T-cell (primary cell): ENCODE measurements at regions not wholly inside any gene's neighbourhood (a gene's known extent, or its start where the extent isn't known, plus 50 kb on each side); places are given as distances from the start of the nearest gene placed in this dataset.
"Not testable (repeated sequence)": the region's sequence is repeated elsewhere in the genome, so short reads cannot be mapped to it uniquely, and the experiment has no call there.

Experiments used
- ATAC-seq, 4 experiments: fragments of 200-7000 bp in 3 of 4; fragments of 150-1000 bp in 1 of 4; cut with Tn5 transposase; replicated peaks in 1 of 4; 1 replicate in 3 of 4; 2 replicates in 1 of 4; pipeline ENCODE4 v1.10.0; 2021; ENCODE audit warnings: moderate library complexity in 3 of 4, mild to moderate bottlenecking in 2 of 4, moderate number of reproducible peaks in 1 of 4
- CTCF ChIA-PET, 2 donors: fragments of 300-600 bp; sonication (Branson Sonifier 250); formaldehyde crosslinking; loops; one replicate each; lab custom pipeline; 2022; ENCODE audit warnings: antibody characterized with exemption in 2 of 2; lab: Charles Lee
- POLR2A ChIA-PET, 2 donors: fragments of 300-600 bp; sonication (Branson Sonifier 250); formaldehyde crosslinking; loops; one replicate each; lab custom pipeline; 2022; ENCODE audit warnings: antibody characterized with exemption in 2 of 2; lab: Charles Lee
- DNase-seq, 35 experiments: peaks; one replicate each; pipeline versions ENCODE4 v3.0.0 to v3.0.0-alpha.2; 2013 to 2023
- H3K27ac ChIP-seq: one replicate; pipeline ENCODE4 v1.5.1; 2013; ENCODE audit warnings: low read length
- H3K27me3 ChIP-seq, 2 experiments: replicated peaks in 1 of 2; 1 replicate in 1 of 2; 2 replicates in 1 of 2; pipeline versions ENCODE4 v1.6.1 to v1.7.0; 2013; ENCODE audit warnings: low read length in 1 of 2, mixed read lengths in 1 of 2; ENCODE audit not compliant: control insufficient read depth in 2 of 2, insufficient read depth in 2 of 2; ENCODE audit errors: extremely low read depth in 1 of 2
- H3K36me3 ChIP-seq, 2 donors: 1 replicate in 1 of 2; 2 replicates in 1 of 2; pipeline versions ENCODE4 v1.6.1 to v1.7.0; 2013; ENCODE audit warnings: low read length in 1 of 2; ENCODE audit not compliant: control insufficient read depth in 2 of 2, insufficient read depth in 1 of 2; ENCODE audit errors: extremely low read depth in 1 of 2
- H3K4me1 ChIP-seq, 2 experiments: 1 replicate in 1 of 2; 2 replicates in 1 of 2; pipeline versions ENCODE4 v1.6.1 to v1.7.0; 2013; ENCODE audit warnings: low read length in 2 of 2, mixed read lengths in 1 of 2; ENCODE audit not compliant: insufficient read depth in 2 of 2, control insufficient read depth in 1 of 2; ENCODE audit errors: extremely low read depth in 1 of 2
- H3K4me3 ChIP-seq, 2 donors: 1 replicate in 1 of 2; 2 replicates in 1 of 2; pipeline versions ENCODE4 v1.5.1 to v1.7.0; 2013; ENCODE audit warnings: mild to moderate bottlenecking in 2 of 2, low read length in 1 of 2, moderate library complexity in 1 of 2; ENCODE audit not compliant: control insufficient read depth in 1 of 2; ENCODE audit errors: extremely low read depth in 1 of 2
- H3K9me3 ChIP-seq: 2 replicates; pipeline ENCODE4 v1.7.0; 2013
- H3K27ac Mint-ChIP-seq, 2 donors: one replicate each; pipeline ENCODE4 v1.8.0; 2020 to 2021; ENCODE audit warnings: mild to moderate bottlenecking in 2 of 2, mixed read lengths in 2 of 2
- H3K27me3 Mint-ChIP-seq, 2 donors: one replicate each; pipeline ENCODE4 v1.8.0; 2021 to 2022; ENCODE audit warnings: mixed read lengths in 2 of 2
- H3K36me3 Mint-ChIP-seq: one replicate; pipeline ENCODE4 v1.8.0; 2021; ENCODE audit warnings: mixed read lengths
- H3K4me1 Mint-ChIP-seq, 3 donors: one replicate each; pipeline ENCODE4 v1.8.0; 2020 to 2022; ENCODE audit warnings: mixed read lengths in 3 of 3, mild to moderate bottlenecking in 1 of 3
- H3K4me3 Mint-ChIP-seq, 3 donors: one replicate each; pipeline ENCODE4 v1.8.0; 2020 to 2022; ENCODE audit warnings: mild to moderate bottlenecking in 3 of 3, mixed read lengths in 3 of 3, moderate library complexity in 3 of 3
- H3K9me3 Mint-ChIP-seq, 3 donors: one replicate each; pipeline ENCODE4 v1.8.0; 2020 to 2022; ENCODE audit warnings: mixed read lengths in 3 of 3
- WGBS: methylation state at CpG from one replicate; pipeline ENCODE4 v1.1.5; 2013; ENCODE audit warnings: missing lambda C conversion rate; ENCODE audit not compliant: insufficient coverage; 5-methylcytosine and 5-hydroxymethylcytosine counted together

DNA sequence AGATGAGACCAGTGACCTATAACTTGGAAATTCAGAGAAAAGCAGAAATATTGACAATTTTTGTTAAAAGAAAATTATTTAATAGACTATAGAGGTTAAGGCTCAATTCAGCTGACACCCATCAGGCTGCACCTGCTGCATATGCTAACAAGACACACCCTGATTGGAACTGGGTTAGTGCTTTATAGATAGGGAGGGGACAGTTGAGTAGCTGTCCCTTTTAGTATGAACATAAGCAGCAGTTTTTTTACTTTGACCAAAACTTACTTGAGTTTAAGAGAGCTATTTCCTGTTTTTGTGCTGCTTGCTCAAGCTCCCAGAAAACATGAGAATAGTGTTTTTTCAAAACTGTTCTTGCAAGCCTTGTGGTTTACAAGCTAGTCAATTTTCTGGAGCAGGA, 292.6 kb downstream of the LRRC3B start:
- Histone ChIP-seq H3K27me3 (no peaks in the 10 kb centered on the region), H3K36me3 (no peaks in the 10 kb centered on the region), H3K27ac (no peak overlapping the region), H3K9me3 (no peaks in the 10 kb centered on the region), H3K4me3 (no peak overlapping the region), H3K4me1 (no peaks in the 10 kb centered on the region)
- ChIA-PET POLR2A (no interaction called here), CTCF (interaction anchor here in 1 of 2 donors (0.7 kb wide), 1 partner anchor 116 kb away, joined by 6 read pairs; no protein-coding TSS in a partner anchor)
- H3K36me3 Mint-ChIP-seq: no peaks in the 10 kb centered on the region
- no peaks in the 10 kb centered on the region for H3K4me1 Mint-ChIP-seq
- no peaks in the 10 kb centered on the region for H3K27me3 Mint-ChIP-seq
- no peak overlapping the region for H3K4me3 Mint-ChIP-seq
- no peak for ATAC-seq
- H3K27ac Mint-ChIP-seq: no peak overlapping the region
- no peak for DNase-seq
- peaks cover 3 to 10% (median 10%) of the 10 kb centered on the region in 3 donors for H3K9me3 Mint-ChIP-seq

DNA sequence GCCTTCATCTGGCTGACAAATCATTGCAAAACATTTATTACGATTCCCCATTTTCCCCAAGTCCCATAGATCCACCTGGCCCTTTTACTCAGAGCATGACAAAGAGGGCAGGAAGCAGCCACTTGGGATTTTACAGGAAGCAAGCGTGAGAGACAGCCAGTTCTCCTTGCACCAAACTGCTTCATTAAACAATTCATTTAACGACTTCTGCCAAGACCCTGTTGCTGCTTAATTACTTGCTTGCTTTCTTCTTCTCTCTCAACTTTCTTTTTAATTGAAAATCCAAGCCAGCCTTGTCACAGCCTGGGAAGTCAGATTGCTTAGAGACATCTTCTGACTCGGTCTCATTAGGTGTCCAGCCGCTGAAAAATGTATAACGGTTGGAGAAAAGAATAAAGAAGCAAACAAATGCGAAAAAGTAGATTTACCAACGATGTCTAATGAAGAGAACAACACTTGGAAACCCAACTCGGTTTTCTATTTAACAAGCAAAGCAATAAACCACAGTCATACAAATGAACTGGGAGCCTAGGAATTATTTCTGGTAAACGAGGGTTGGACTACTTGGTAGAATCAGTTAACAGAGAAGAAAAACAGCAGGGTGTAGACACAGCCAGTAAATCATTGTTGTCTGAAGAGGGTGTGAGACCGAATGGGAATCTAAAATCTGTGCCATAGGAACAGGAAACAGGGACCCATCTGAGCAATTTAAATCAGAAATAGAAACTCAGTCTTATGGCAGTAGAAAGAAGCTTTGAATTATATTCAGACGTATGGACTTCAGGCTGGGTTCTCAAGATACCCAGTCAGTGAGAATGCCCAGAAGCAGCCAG, 298.3 kb downstream of the LRRC3B start:
- ChIA-PET POLR2A (no interaction called here), CTCF (no interaction called here)
- Mint-ChIP-seq H3K4me3 (no peak overlapping the region), H3K27ac (no peak overlapping the region), H3K9me3 (peaks cover 3 to 12% (median 9%) of the 10 kb centered on the region in 3 donors), H3K36me3 (no peaks in the 10 kb centered on the region), H3K27me3 (no peaks in the 10 kb centered on the region), H3K4me1 (no peaks in the 10 kb centered on the region)
- WGBS: 46% methylated on average over 3 of the region's 12 CpGs
- no peaks in the 10 kb centered on the region for H3K27me3 ChIP-seq
- H3K36me3 ChIP-seq: no peaks in the 10 kb centered on the region
- H3K27ac ChIP-seq: no peak overlapping the region
- ATAC-seq (no peak), DNase-seq (no peak)
- no peaks in the 10 kb centered on the region for H3K4me1 ChIP-seq
- peaks cover under 1% of the 10 kb centered on the region for H3K9me3 ChIP-seq
- H3K4me3 ChIP-seq: no peak overlapping the region

DNA sequence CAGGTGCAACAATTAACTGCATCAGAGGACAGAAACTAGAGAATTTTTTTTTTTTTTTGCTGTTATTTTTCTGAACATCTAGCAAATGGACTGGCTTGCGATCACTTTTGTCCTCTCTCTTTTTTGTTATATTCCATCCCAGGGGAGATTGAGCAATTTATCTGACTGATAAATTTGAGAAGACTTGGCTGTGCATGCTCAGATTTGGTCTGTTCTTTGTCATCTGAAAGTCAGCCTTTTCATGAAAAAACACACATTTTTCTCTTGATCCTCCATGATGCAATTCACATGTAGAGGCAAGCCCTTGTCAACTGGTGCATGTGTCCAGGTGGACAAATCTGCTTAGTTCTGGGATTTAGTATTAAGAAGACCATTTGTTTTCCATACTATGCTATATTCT, 309.3 kb downstream of the LRRC3B start:
- DNase-seq: no peak
- ATAC-seq: no peak
- Mint-ChIP-seq H3K27ac (no peak overlapping the region), H3K9me3 (peaks cover 0 to 20% (median 0%) of the 10 kb centered on the region in 3 donors), H3K36me3 (no peaks in the 10 kb centered on the region), H3K4me1 (no peaks in the 10 kb centered on the region), H3K27me3 (no peaks in the 10 kb centered on the region), H3K4me3 (no peak overlapping the region)
- Histone ChIP-seq H3K27me3 (no peaks in the 10 kb centered on the region), H3K36me3 (no peaks in the 10 kb centered on the region), H3K4me3 (no peak overlapping the region), H3K27ac (no peak overlapping the region), H3K4me1 (no peaks in the 10 kb centered on the region), H3K9me3 (no peaks in the 10 kb centered on the region)
- ChIA-PET POLR2A (no interaction called here), CTCF (no interaction called here)
- WGBS: no CpG with 5 or more reads among the region's 1 CpG

DNA sequence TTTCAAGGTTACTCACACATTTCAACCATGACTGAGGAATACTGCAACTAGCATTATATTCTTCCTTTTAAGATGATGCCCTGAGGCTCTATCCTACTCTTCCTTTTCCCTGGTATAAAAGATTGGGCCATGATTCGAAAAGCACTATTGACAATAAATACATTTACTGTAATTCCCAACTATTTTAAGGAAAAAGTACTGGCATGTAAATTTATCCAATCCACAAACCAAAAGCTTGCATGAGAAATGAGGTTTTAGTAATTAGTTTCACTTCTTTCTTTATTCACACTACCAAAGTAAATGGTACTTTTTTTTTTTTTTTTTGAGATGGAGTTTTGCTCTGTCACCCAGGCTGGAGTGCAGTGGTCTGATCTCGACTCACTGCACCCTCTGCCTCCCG, 310.2 kb downstream of the LRRC3B start:
- 74% methylated on average over 2 of the region's 3 CpGs for WGBS

DNA sequence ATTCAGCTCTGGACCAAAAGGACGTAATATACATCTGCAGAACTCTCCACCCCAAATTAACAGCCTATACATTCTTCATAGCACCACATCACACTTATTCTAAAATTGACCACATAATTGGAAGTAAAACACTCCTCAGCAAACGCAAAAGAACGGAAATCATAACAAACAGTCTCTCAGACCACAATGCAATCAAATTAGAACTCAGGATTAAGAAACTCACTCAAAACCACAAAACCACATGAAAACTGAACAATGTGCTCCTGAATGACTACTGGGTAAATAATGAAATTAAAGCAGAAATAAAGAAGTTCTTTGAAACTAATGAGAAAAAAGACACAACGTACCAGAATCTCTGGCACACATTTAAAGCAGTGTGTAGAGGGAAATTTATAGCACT, 322.9 kb downstream of the LRRC3B start:
- H3K36me3 Mint-ChIP-seq, H3K9me3 ChIP-seq, H3K4me1 ChIP-seq, H3K27ac ChIP-seq, ATAC-seq, H3K27me3 ChIP-seq, H3K4me3 ChIP-seq, CTCF ChIA-PET, H3K4me1 Mint-ChIP-seq, H3K27me3 Mint-ChIP-seq, DNase-seq, H3K36me3 ChIP-seq, H3K27ac Mint-ChIP-seq, H3K4me3 Mint-ChIP-seq, POLR2A ChIA-PET: not testable (repeated sequence)
- peaks cover 8 to 33% (median 28%) of the 10 kb centered on the region in 3 donors for H3K9me3 Mint-ChIP-seq
- WGBS: no CpG with 5 or more reads among the region's 4 CpGs

More for the DNA sequence above, 310.2 kb downstream of the LRRC3B start:
- Histone ChIP-seq H3K36me3 (no peaks in the 10 kb centered on the region), H3K4me1 (no peaks in the 10 kb centered on the region), H3K9me3 (no peaks in the 10 kb centered on the region), H3K27ac (no peak overlapping the region), H3K4me3 (no peak overlapping the region), H3K27me3 (no peaks in the 10 kb centered on the region)
- Mint-ChIP-seq H3K4me1 (no peaks in the 10 kb centered on the region), H3K27ac (no peak overlapping the region), H3K9me3 (peaks cover 0 to 20% (median 0%) of the 10 kb centered on the region in 3 donors), H3K4me3 (no peak overlapping the region), H3K36me3 (no peaks in the 10 kb centered on the region), H3K27me3 (no peaks in the 10 kb centered on the region)
- ChIA-PET POLR2A (no interaction called here), CTCF (interaction anchor here in 1 of 2 donors (0.6 kb wide), 1 partner anchor 11 kb away, joined by 5 read pairs; no protein-coding TSS in a partner anchor)
- ATAC-seq (no peak), DNase-seq (no peak)

DNA sequence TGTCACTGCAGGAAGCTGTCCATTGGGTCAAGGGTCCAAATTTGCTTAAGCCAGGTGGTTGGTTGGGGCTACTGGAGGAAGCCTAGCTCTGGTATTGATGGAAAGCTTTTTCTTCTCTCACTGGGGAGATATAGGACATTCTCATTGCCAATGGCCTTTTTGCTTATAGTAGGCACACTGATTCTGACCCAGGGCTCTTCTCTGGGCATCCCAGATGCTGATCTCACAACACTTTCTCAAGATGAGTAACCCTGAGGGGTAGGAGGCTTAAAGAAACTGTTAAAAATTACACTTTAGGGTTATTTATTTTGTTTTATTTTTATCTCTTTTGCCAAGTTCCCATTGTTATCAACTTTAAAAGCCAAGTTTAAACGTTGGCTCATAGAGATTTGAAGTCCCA, 337.8 kb downstream of the LRRC3B start:
- H3K9me3 Mint-ChIP-seq: peaks cover 3 to 13% (median 8%) of the 10 kb centered on the region in 3 donors
- no peak for DNase-seq
- Histone ChIP-seq H3K27ac (no peak overlapping the region), H3K9me3 (no peaks in the 10 kb centered on the region), H3K4me1 (no peaks in the 10 kb centered on the region), H3K36me3 (no peaks in the 10 kb centered on the region), H3K27me3 (no peaks in the 10 kb centered on the region), H3K4me3 (no peak overlapping the region)
- no peaks in the 10 kb centered on the region for H3K27me3 Mint-ChIP-seq
- ChIA-PET POLR2A (no interaction called here), CTCF (no interaction called here)
- H3K4me3 Mint-ChIP-seq: no peak overlapping the region
- no peaks in the 10 kb centered on the region for H3K36me3 Mint-ChIP-seq
- ATAC-seq: no peak
- H3K4me1 Mint-ChIP-seq: no peaks in the 10 kb centered on the region
- no CpG with 5 or more reads among the region's 1 CpG for WGBS
- H3K27ac Mint-ChIP-seq: no peak overlapping the region
